Tongue (tissue), 1 donor: ENCODE measurements at regions not wholly inside any gene's neighbourhood (a gene's known extent, or its start where the extent isn't known, plus 50 kb on each side); places are given as distances from the start of the nearest gene placed in this dataset.

Source experiments
- DNase-seq: peaks from one replicate; pipeline ENCODE4 v3.0.0-alpha.2; 2015

- DNase-seq = no peak
Measured at GRCh38 chr10:78927257-78927995, 141.3 kb upstream of the ZMIZ1 start.

- no peak for DNase-seq
Measured at GRCh38 chr10:78928330-78928729, 140.4 kb upstream of the ZMIZ1 start.

GRCh38 chr10:78929541-78929940, 139.2 kb upstream of the ZMIZ1 start:
- DNase-seq = no peak

- peak; percentile 38 for DNase-seq
Measured at GRCh38 chr10:78931321-78932053, 137.3 kb upstream of the ZMIZ1 start.

GRCh38 chr10:78932054-78932386, 136.7 kb upstream of the ZMIZ1 start:
- DNase-seq = no peak

GRCh38 chr10:78932861-78933260, 135.9 kb upstream of the ZMIZ1 start:
- no peak for DNase-seq

GRCh38 chr10:78933828-78934531, 134.8 kb upstream of the ZMIZ1 start:
- no peak for DNase-seq

- DNase-seq = peak; percentile 50
Measured at GRCh38 chr10:78934532-78934898, 134.3 kb upstream of the ZMIZ1 start.

- DNase-seq = no peak
Measured at GRCh38 chr10:78934994-78935602, 133.7 kb upstream of the ZMIZ1 start.

- DNase-seq = peak; percentile 78
Measured at GRCh38 chr10:78935697-78936407, 132.9 kb upstream of the ZMIZ1 start.

- DNase-seq = peak; percentile 91
Measured at GRCh38 chr10:78936412-78937342, 132.1 kb upstream of the ZMIZ1 start.

- DNase-seq = no peak
Measured at GRCh38 chr10:78937393-78937792, 131.4 kb upstream of the ZMIZ1 start.

- DNase-seq = peak; percentile 24
Measured at GRCh38 chr10:78937800-78938694, 130.7 kb upstream of the ZMIZ1 start.

- DNase-seq = no peak
Measured at GRCh38 chr10:78938695-78939672, 129.8 kb upstream of the ZMIZ1 start.

GRCh38 chr10:78942091-78942501, 126.7 kb upstream of the ZMIZ1 start:
- peak; percentile 81 for DNase-seq

- peak; percentile 94 for DNase-seq
Measured at GRCh38 chr10:78944723-78945312, 123.9 kb upstream of the ZMIZ1 start.

GRCh38 chr10:78945838-78946237, 122.9 kb upstream of the ZMIZ1 start:
- no peak for DNase-seq

GRCh38 chr10:78947226-78947625, 121.5 kb upstream of the ZMIZ1 start:
- DNase-seq = peak; percentile 66
